Left lung (tissue), 4 donors: ENCODE measurements at regions not wholly inside any gene's neighbourhood (a gene's known extent, or its start where the extent isn't known, plus 50 kb on each side); places are given as distances from the start of the nearest gene placed in this dataset.
A peak's percentile ranks its signal among the peaks of the same experiment; 100 is the strongest.

Experiments used
- ATAC-seq: fragments of 200-7000 bp; cut with Tn5 transposase; one replicate; pipeline ENCODE4 v1.9.1; 2020; ENCODE audit warnings: moderate library complexity
- DNase-seq, 4 donors: peaks; one replicate each; pipeline ENCODE4 v3.0.0-alpha.2; 2013 to 2020
- H3K27ac ChIP-seq, 2 donors: fragments of 200-600 bp; sonication (generic) in 1 of 2; one replicate each; pipeline versions ENCODE4 v1.5.0 to v1.8.0; 2020 to 2021
- H3K27me3 ChIP-seq, 2 donors: fragments of 200-600 bp; sonication (generic) in 1 of 2; one replicate each; pipeline versions ENCODE4 v1.5.0 to v1.8.0; 2020 to 2021
- H3K36me3 ChIP-seq, 2 donors: fragments of 200-600 bp; sonication (generic) in 1 of 2; one replicate each; pipeline versions ENCODE4 v1.5.0 to v1.8.0; 2020 to 2021
- H3K4me1 ChIP-seq, 2 donors: fragments of 200-600 bp; one replicate each; pipeline ENCODE4 v1.8.0; 2021
- H3K4me3 ChIP-seq, 2 donors: fragments of 200-600 bp; sonication (generic) in 1 of 2; one replicate each; pipeline versions ENCODE4 v1.5.0 to v1.8.0; 2020 to 2021; ENCODE audit warnings: mild to moderate bottlenecking in 1 of 2
- H3K9me3 ChIP-seq, 2 donors: fragments of 200-600 bp; sonication (generic) in 1 of 2; one replicate each; pipeline versions ENCODE4 v1.5.0 to v1.8.0; 2020 to 2021
- intact Hi-C, 2 donors: fragments of 100-400 bp; cut with DNase I; formaldehyde crosslinking; loops; one replicate each; pipeline versions ENCODE4 v1.11.2 to v1.14.2; 2022
- TF ChIP-seq, protein P1 (sequence below), 2 donors: fragments of 200-600 bp; sonication (generic) in 1 of 2; IDR thresholded peaks; one replicate each; pipeline versions ENCODE4 v1.5.0 to v1.8.0; 2021; ENCODE audit warnings: antibody characterized with exemption in 2 of 2
- donor health status: DM: no; HTN: yes; CAD: no.
- donor health status: DM: no; HTN: no; CAD: no.

DNA sequence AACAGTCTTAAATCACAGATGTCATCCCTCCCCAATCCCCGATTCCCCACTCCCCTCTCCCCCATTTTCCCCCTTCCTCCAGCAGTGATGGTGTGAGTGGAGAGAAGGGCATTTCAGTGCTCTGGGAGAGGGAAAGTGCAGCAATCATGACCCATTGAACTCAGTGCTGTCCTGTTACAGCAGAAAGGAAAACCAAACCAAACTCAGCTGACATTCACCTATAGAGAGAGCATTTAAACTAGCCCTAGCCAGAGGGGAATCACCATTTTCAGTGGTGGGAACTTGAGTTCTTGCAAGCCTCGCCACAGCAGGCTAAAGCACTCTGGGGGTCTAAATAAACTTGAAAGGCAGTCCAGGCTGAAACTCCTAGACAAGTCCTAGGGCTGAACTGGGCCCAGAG lies 129.9 kb upstream of the COL21A1 start:
- DNase-seq (no peak), ATAC-seq (no peak)
- TF ChIP-seq, protein P1, sequence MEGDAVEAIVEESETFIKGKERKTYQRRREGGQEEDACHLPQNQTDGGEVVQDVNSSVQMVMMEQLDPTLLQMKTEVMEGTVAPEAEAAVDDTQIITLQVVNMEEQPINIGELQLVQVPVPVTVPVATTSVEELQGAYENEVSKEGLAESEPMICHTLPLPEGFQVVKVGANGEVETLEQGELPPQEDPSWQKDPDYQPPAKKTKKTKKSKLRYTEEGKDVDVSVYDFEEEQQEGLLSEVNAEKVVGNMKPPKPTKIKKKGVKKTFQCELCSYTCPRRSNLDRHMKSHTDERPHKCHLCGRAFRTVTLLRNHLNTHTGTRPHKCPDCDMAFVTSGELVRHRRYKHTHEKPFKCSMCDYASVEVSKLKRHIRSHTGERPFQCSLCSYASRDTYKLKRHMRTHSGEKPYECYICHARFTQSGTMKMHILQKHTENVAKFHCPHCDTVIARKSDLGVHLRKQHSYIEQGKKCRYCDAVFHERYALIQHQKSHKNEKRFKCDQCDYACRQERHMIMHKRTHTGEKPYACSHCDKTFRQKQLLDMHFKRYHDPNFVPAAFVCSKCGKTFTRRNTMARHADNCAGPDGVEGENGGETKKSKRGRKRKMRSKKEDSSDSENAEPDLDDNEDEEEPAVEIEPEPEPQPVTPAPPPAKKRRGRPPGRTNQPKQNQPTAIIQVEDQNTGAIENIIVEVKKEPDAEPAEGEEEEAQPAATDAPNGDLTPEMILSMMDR (IDR thresholded peaks at IDR 0.05): no peak
- Histone ChIP-seq H3K27ac (no peak overlapping the region), H3K4me1 (peaks cover 4 to 6% of the 10 kb centered on the region in 2 donors), H3K36me3 (no peaks in the 10 kb centered on the region), H3K4me3 (no peak overlapping the region), H3K27me3 (no peaks in the 10 kb centered on the region), H3K9me3 (no peaks in the 10 kb centered on the region)
- intact Hi-C loops: no loop called here

GRCh38 chr6:56375806-56376205 lies 128.4 kb upstream of the COL21A1 start:
- peak overlapping the region in 1 of 2 donors; percentile 57 for H3K27ac ChIP-seq

DNA sequence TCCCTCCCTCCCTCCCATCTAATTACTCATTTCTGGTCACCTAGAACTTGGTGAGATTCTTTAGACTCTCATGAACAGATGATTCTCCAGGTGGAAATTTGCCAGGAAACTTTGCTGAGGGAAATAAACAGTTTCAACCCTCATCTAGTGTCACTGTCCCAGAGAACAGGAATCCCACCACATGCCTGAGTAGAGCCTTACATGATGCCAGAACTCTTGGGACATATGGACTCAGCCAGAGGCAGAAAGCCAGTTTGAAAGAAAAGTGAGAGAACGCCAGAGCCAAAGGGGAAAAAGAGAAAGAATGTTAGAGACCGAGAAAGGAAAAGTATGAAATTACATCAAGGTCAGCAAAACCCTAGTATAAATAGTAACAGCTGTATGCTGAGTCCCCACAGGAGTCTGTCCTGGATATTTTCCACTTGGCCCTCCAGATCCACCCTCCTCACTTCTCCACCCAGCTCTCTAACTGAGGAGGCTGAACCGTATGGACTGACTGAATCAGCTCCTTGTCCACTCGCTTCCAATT lies 127.5 kb upstream of the COL21A1 start:
- Histone ChIP-seq H3K4me3 (no peak overlapping the region), H3K27ac (peak overlapping the region in 1 of 2 donors; percentile 57), H3K9me3 (no peaks in the 10 kb centered on the region), H3K36me3 (no peaks in the 10 kb centered on the region), H3K4me1 (peaks cover 23 to 30% of the 10 kb centered on the region in 2 donors), H3K27me3 (no peaks in the 10 kb centered on the region)
- DNase-seq (peak in 2 of 4 donors; percentile 76 to 79), ATAC-seq (peak; percentile 36)
- TF ChIP-seq, protein P1 (IDR thresholded peaks at IDR 0.05): no peak
- intact Hi-C loops: no loop called here

More at GRCh38 chr6:56375806-56376205, 128.4 kb upstream of the COL21A1 start:
- DNase-seq (no peak), ATAC-seq (peak; percentile 38)
- peaks cover 16 to 21% of the 10 kb centered on the region in 2 donors for H3K4me1 ChIP-seq
- H3K9me3 ChIP-seq: no peaks in the 10 kb centered on the region
- TF ChIP-seq, protein P1 (IDR thresholded peaks at IDR 0.05): no peak
- H3K36me3 ChIP-seq: no peaks in the 10 kb centered on the region
- H3K27me3 ChIP-seq: no peaks in the 10 kb centered on the region
- intact Hi-C loops: no loop called here
- H3K4me3 ChIP-seq: no peak overlapping the region

GRCh38 chr6:56372406-56372995 lies 125.1 kb upstream of the COL21A1 start:
- peak in 2 of 4 donors; percentile 59 to 61 for DNase-seq
- TF ChIP-seq, protein P1 (IDR thresholded peaks at IDR 0.05): no peak
- Histone ChIP-seq H3K27ac (peak overlapping the region; percentile 71 to 77), H3K27me3 (no peaks in the 10 kb centered on the region), H3K36me3 (no peaks in the 10 kb centered on the region), H3K9me3 (no peaks in the 10 kb centered on the region), H3K4me1 (peaks cover 24 to 44% of the 10 kb centered on the region in 2 donors), H3K4me3 (no peak overlapping the region)
- ATAC-seq: no peak
- intact Hi-C loops: no loop called here

DNA sequence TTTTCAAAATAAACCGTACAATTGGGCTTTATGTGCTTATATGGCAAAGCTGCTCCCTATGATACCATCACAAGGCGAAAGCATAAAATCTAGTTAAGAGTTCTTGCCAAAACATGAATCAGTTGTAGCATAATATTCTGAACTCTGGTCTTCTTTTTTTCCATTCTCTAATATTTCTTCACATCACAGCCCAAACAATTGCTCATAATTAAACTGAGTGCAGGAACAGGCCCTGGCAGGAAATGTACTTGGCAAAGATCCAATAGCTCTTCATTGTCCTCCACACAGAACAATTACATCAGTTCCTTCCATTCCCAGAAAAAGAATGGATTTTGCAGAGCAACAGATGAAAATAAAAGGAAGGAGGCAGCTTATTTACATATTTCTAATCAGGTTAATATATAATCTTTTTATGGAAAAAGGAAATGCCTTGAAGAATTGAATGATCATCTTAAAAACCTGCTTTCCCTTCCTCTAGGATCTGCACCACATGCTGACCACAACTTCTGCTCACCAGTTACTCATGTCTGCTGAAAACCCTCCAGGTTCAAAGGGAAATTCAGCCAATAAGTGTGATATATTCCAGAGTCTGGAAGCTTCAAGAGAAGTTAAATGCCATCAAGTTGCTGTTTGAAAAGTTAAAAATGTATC lies 123.3 kb upstream of the COL21A1 start:
- intact Hi-C loops: no loop called here
- H3K4me1 ChIP-seq: peaks cover 24 to 47% of the 10 kb centered on the region in 2 donors
- peak overlapping the region; percentile 71 to 77 for H3K27ac ChIP-seq
- H3K27me3 ChIP-seq: no peaks in the 10 kb centered on the region
- H3K9me3 ChIP-seq: no peaks in the 10 kb centered on the region
- no peaks in the 10 kb centered on the region for H3K36me3 ChIP-seq
- TF ChIP-seq, protein P1 (IDR thresholded peaks at IDR 0.05): no peak
- ATAC-seq (peak; percentile 62), DNase-seq (peak in 2 of 4 donors; percentile 69 to 87)
- H3K4me3 ChIP-seq: no peak overlapping the region
